ENCODE measurements at regions not wholly inside any gene's neighbourhood (a gene's known extent, or its start where the extent isn't known, plus 50 kb on each side); places are given as distances from the start of the nearest gene placed in this dataset.
"Not testable (repeated sequence)": the region's sequence is repeated elsewhere in the genome, so short reads cannot be mapped to it uniquely, and the experiment has no call there.

GRCh38 chr2:131738533-131738932 is 210.8 kb downstream of the CCDC74A start:
- intact Hi-C loops (cut with micrococcal nuclease) = not testable (repeated sequence)

- intact Hi-C loops (cut with micrococcal nuclease) = not testable (repeated sequence)
Observed at GRCh38 chr2:131738996-131739434, 211.3 kb downstream of the CCDC74A start.

GRCh38 chr2:131753640-131754561 is 226.2 kb downstream of the CCDC74A start:
- intact Hi-C loops (cut with micrococcal nuclease) = no loop called here

GRCh38 chr2:131754929-131755720 is 227.4 kb downstream of the CCDC74A start:
- intact Hi-C loops (cut with micrococcal nuclease) = no loop called here

- intact Hi-C loops (cut with micrococcal nuclease) = no loop called here
Observed at GRCh38 chr2:131756141-131756907, 228.6 kb downstream of the CCDC74A start.

GRCh38 chr2:131758941-131759340 is 231.3 kb downstream of the CCDC74A start:
- intact Hi-C loops (cut with micrococcal nuclease) = not testable (repeated sequence)

- intact Hi-C loops (cut with micrococcal nuclease) = not testable (repeated sequence)
Observed at GRCh38 chr2:131774955-131775555, 247.4 kb downstream of the CCDC74A start.

GRCh38 chr2:131775903-131776506 is 248.3 kb downstream of the CCDC74A start:
- intact Hi-C loops (cut with micrococcal nuclease) = not testable (repeated sequence)

- intact Hi-C loops (cut with micrococcal nuclease) = not testable (repeated sequence)
Observed at GRCh38 chr2:131780446-131780845, 252.8 kb downstream of the CCDC74A start.

GRCh38 chr2:131801210-131801744 is 273.6 kb downstream of the CCDC74A start:
- intact Hi-C loops (cut with micrococcal nuclease) = no loop called here

- intact Hi-C loops (cut with micrococcal nuclease) = loop anchor here (1.0 to 2.0 kb wide), 2 partner anchors 127 to 389 kb away; no protein-coding TSS in a partner anchor
Observed at GRCh38 chr2:131801745-131802350, 274.2 kb downstream of the CCDC74A start.

- intact Hi-C loops (cut with micrococcal nuclease) = loop anchor here (1.0 to 2.0 kb wide), 2 partner anchors 128 to 389 kb away; no protein-coding TSS in a partner anchor
Observed at GRCh38 chr2:131802351-131802836, 274.7 kb downstream of the CCDC74A start.

GRCh38 chr2:131803237-131803636 is 275.5 kb downstream of the CCDC74A start:
- intact Hi-C loops (cut with micrococcal nuclease) = loop anchor here (2.0 kb wide), 1 partner anchor 128 kb away; no protein-coding TSS in a partner anchor

- intact Hi-C loops (cut with micrococcal nuclease) = not testable (repeated sequence)
Observed at GRCh38 chr2:131812605-131813004, 284.9 kb downstream of the CCDC74A start.

GRCh38 chr2:131813378-131813777 is 285.7 kb downstream of the CCDC74A start:
- intact Hi-C loops (cut with micrococcal nuclease) = not testable (repeated sequence)

- intact Hi-C loops (cut with micrococcal nuclease) = not testable (repeated sequence)
Observed at GRCh38 chr2:131818267-131818973, 290.7 kb downstream of the CCDC74A start.

- intact Hi-C loops (cut with micrococcal nuclease) = not testable (repeated sequence)
Observed at GRCh38 chr2:131822237-131822721, 294.6 kb downstream of the CCDC74A start.

GRCh38 chr2:131823058-131823457 is 295.4 kb downstream of the CCDC74A start:
- intact Hi-C loops (cut with micrococcal nuclease) = not testable (repeated sequence)
